Spleen (tissue), 11 donors: ENCODE measurements at regions not wholly inside any gene's neighbourhood (a gene's known extent, or its start where the extent isn't known, plus 50 kb on each side); places are given as distances from the start of the nearest gene placed in this dataset.

Source experiments
- DNase-seq: peaks from one replicate; pipeline ENCODE4 v3.0.0-alpha.2; 2020
- H3K27ac ChIP-seq, 8 donors: fragments of 200-600 bp; sonication (generic) in 7 of 8; 1 replicate in 4 of 8; 2 replicates in 4 of 8; pipeline versions ENCODE4 v1.5.0 to v1.8.0; 2016 to 2021; ENCODE audit warnings: inconsistent platforms in 4 of 8, mild to moderate bottlenecking in 4 of 8, moderate library complexity in 1 of 8
- H3K27me3 ChIP-seq, 7 donors: fragments of 200-600 bp; sonication (generic) in 6 of 7; replicated peaks in 1 of 7; 1 replicate in 4 of 7; 2 replicates in 3 of 7; pipeline versions ENCODE4 v1.5.0 to v1.8.0; 2016 to 2021; ENCODE audit warnings: inconsistent platforms in 3 of 7, mild to moderate bottlenecking in 1 of 7
- H3K36me3 ChIP-seq, 6 donors: fragments of 200-600 bp; sonication (generic) in 5 of 6; 1 replicate in 4 of 6; 2 replicates in 2 of 6; pipeline versions ENCODE4 v1.5.0 to v1.8.0; 2016 to 2021; ENCODE audit warnings: inconsistent platforms in 2 of 6
- H3K4me1 ChIP-seq, 6 donors: fragments of 200-600 bp; sonication (generic) in 5 of 6; 1 replicate in 3 of 6; 2 replicates in 3 of 6; pipeline versions ENCODE4 v1.5.0 to v1.8.0; 2016 to 2021; ENCODE audit warnings: inconsistent platforms in 3 of 6
- H3K4me3 ChIP-seq, 8 donors: fragments of 200-600 bp; sonication (generic) in 7 of 8; 1 replicate in 4 of 8; 2 replicates in 4 of 8; pipeline versions ENCODE4 v1.5.0 to v1.8.0; 2016 to 2021; ENCODE audit warnings: inconsistent platforms in 4 of 8, mild to moderate bottlenecking in 4 of 8, moderate library complexity in 2 of 8
- H3K9me3 ChIP-seq, 8 donors: fragments of 200-600 bp; sonication (generic) in 7 of 8; 1 replicate in 4 of 8; 2 replicates in 4 of 8; pipeline versions ENCODE4 v1.5.0 to v1.8.0; 2016 to 2021; ENCODE audit warnings: inconsistent platforms in 4 of 8
- CTCF ChIP-seq, 11 experiments: fragments of 200-600 bp in 7 of 11; fragments of 450-650 bp in 4 of 11; sonication (generic) in 4 of 11; IDR thresholded peaks in 8 of 11; conservative IDR thresholded peaks in 3 of 11; 1 replicate in 7 of 11; 2 replicates in 4 of 11; pipeline versions ENCODE4 v1.4.0 to v1.8.0; 2016 to 2021; ENCODE audit warnings: antibody characterized with exemption in 11 of 11, inconsistent platforms in 4 of 11, mild to moderate bottlenecking in 1 of 11
- POLR2A ChIP-seq, 3 donors: fragments of 450-650 bp; IDR thresholded peaks; one replicate each; pipeline ENCODE4 v1.5.1; 2017; ENCODE audit warnings: antibody characterized with exemption in 3 of 3, mild to moderate bottlenecking in 1 of 3
- POLR2AphosphoS5 ChIP-seq, 3 donors: sonication (generic); formaldehyde crosslinking; IDR thresholded peaks; one replicate each; pipeline ENCODE4 v1.5.1; 2017; ENCODE audit warnings: antibody characterized with exemption in 3 of 3
- WGBS, 5 donors: extraction: QIAGEN DNeasy Blood & Tissue Kit in 3 of 5; methylation state at CpG; one replicate each; pipeline versions ENCODE4 v1.1.5 to v1.1.7; 2013 to 2018; 5-methylcytosine and 5-hydroxymethylcytosine counted together
- intact Hi-C: fragments of 100-400 bp; cut with DNase I; formaldehyde crosslinking; loops from one replicate; pipeline ENCODE4 v1.15.0; 2023; ENCODE audit warnings: low total_unique reads
- donor health status: healthy with polysubstance abuse.
- donor health status: DM: no; HTN: no; CAD: no; lungs with moderate emphysema.
- donor health status: DM: no; HTN: no; CAD: no.
- donor health status: Bipolar disorder and iron deficiency.
- donor health status: healthy.
- donor health status: DM: no; HTN: no; CAD: no.
- donor health status: DM: yes; HTN: yes; CAD: no.

GRCh38 chr11:45026835-45027234 lies 76.2 kb upstream of the TP53I11 start:
- no peak for DNase-seq
- no peak for TF ChIP-seq POLR2A (IDR thresholded peaks at IDR 0.05)
- TF ChIP-seq POLR2AphosphoS5 (IDR thresholded peaks at IDR 0.05), result no peak
- no peak for TF ChIP-seq CTCF (IDR thresholded peaks at IDR 0.05 in 8 of 11, conservative IDR thresholded peaks at IDR 0.05 in 3 of 11)
- no peak overlapping the region for H3K4me3 ChIP-seq
- WGBS, 5 donors, result 38 to 80% (median 76%) methylated on average over 2 to 6 of the region's 6 CpGs
- peaks cover 0 to 2% (median 0%) of the 10 kb centered on the region in 8 donors for H3K9me3 ChIP-seq
- peak overlapping the region in 5 of 8 donors; percentile 20 to 73 (median 61) for H3K27ac ChIP-seq
- no peaks in the 10 kb centered on the region for H3K27me3 ChIP-seq
- peaks cover 4 to 49% (median 37%) of the 10 kb centered on the region in 6 donors for H3K4me1 ChIP-seq
- intact Hi-C loops, result no loop called here
- no peaks in the 10 kb centered on the region for H3K36me3 ChIP-seq

GRCh38 chr11:45027312-45027711 lies 76.6 kb upstream of the TP53I11 start:
- intact Hi-C loops, result no loop called here
- 95 to 100% (median 96%) methylated on average over 4 of the region's 4 CpGs for WGBS, 5 donors
- no peak for DNase-seq
- H3K4me3 ChIP-seq, result no peak overlapping the region
- peaks cover 0 to 4% (median 0%) of the 10 kb centered on the region in 8 donors for H3K9me3 ChIP-seq
- no peaks in the 10 kb centered on the region for H3K36me3 ChIP-seq
- TF ChIP-seq CTCF (IDR thresholded peaks at IDR 0.05 in 8 of 11, conservative IDR thresholded peaks at IDR 0.05 in 3 of 11) (no peak), POLR2A (IDR thresholded peaks at IDR 0.05) (no peak), POLR2AphosphoS5 (IDR thresholded peaks at IDR 0.05) (no peak)
- H3K27me3 ChIP-seq, result no peaks in the 10 kb centered on the region
- peaks cover 4 to 52% (median 38%) of the 10 kb centered on the region in 6 donors for H3K4me1 ChIP-seq
- H3K27ac ChIP-seq, result peak overlapping the region in 2 of 8 donors; percentile 61 to 73

GRCh38 chr11:45028911-45029682 lies 78.4 kb upstream of the TP53I11 start:
- H3K9me3 ChIP-seq, result peaks cover 0 to 4% (median 0%) of the 10 kb centered on the region in 8 donors
- H3K4me3 ChIP-seq, result no peak overlapping the region
- 48 to 72% (median 63%) methylated on average over 11 to 13 of the region's 13 CpGs for WGBS, 5 donors
- TF ChIP-seq POLR2A (IDR thresholded peaks at IDR 0.05), result no peak
- TF ChIP-seq POLR2AphosphoS5 (IDR thresholded peaks at IDR 0.05), result peak in 2 of 3 donors; percentile 54 to 58
- no peak for DNase-seq
- H3K4me1 ChIP-seq, result peaks cover 4 to 55% (median 40%) of the 10 kb centered on the region in 6 donors
- no peaks in the 10 kb centered on the region for H3K27me3 ChIP-seq
- no peaks in the 10 kb centered on the region for H3K36me3 ChIP-seq
- intact Hi-C loops, result no loop called here
- H3K27ac ChIP-seq, result peak overlapping the region in 4 of 8 donors; percentile 34 to 73 (median 56)

GRCh38 chr11:45030778-45031177 lies 80.1 kb upstream of the TP53I11 start:
- H3K4me1 ChIP-seq, result peaks cover 4 to 52% (median 37%) of the 10 kb centered on the region in 6 donors
- no peaks in the 10 kb centered on the region for H3K27me3 ChIP-seq
- intact Hi-C loops, result no loop called here
- no peak for DNase-seq
- H3K36me3 ChIP-seq, result no peaks in the 10 kb centered on the region
- TF ChIP-seq POLR2A (IDR thresholded peaks at IDR 0.05), result no peak
- no peak for TF ChIP-seq CTCF (IDR thresholded peaks at IDR 0.05 in 8 of 11, conservative IDR thresholded peaks at IDR 0.05 in 3 of 11)
- no peak for TF ChIP-seq POLR2AphosphoS5 (IDR thresholded peaks at IDR 0.05)
- no peak overlapping the region for H3K4me3 ChIP-seq
- 78 to 87% (median 84%) methylated on average over 6 of the region's 6 CpGs for WGBS, 5 donors
- H3K27ac ChIP-seq, result no peak overlapping the region
- peaks cover 0 to 4% (median 0%) of the 10 kb centered on the region in 8 donors for H3K9me3 ChIP-seq
